ENCODE measurements at regions not wholly inside any gene's neighbourhood (a gene's known extent, or its start where the extent isn't known, plus 50 kb on each side); places are given as distances from the start of the nearest gene placed in this dataset.

GRCh38 chr3:107894998-107895397 is 195.8 kb downstream of the CD47 start:
- DNase-seq, result no peak

- DNase-seq, result no peak
Observed at GRCh38 chr3:107892955-107893624, 197.7 kb downstream of the CD47 start.

DNA sequence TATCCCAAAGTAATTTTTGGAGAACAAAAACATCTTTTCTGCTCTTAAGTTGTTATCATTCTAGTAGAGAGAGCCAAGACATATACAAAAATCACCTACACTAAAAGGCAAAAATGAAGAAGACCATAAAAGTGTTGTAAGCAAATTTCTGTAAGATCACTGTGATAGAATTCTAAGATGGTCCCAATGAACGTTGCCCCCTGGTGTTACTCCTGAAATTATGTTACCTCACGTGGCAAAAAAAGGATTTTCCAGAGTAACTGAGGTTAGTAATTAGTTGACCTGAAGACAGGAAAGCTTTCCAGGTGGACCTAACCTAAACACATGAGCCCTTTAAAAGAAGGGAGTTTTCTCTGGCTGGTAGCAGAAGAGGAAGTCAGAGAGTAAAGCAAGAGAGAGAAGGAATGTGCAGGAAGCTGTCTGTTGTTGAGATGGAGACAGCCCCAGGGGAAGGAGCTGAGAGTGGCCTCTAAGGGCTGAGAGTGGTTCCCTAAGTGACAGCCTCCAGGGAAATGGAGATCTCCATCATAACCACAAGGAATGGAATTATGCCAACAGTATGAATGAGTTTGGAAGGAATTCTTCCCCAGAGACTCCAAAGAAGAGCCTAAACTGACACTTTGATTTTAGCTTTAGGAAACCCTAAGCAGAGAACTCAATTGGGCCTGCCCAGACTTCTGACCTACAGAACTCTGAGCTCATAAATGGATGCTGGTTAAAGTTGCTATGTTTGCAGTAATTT is 205.9 kb downstream of the CD47 start:
- no peak for DNase-seq

- DNase-seq, result no peak
Observed at GRCh38 chr3:107884028-107884427, 206.8 kb downstream of the CD47 start.

GRCh38 chr3:107882881-107883280 is 207.9 kb downstream of the CD47 start:
- no peak for DNase-seq

- DNase-seq, result no peak
Observed at GRCh38 chr3:107882261-107882660, 208.6 kb downstream of the CD47 start.

- DNase-seq, result no peak
Observed at GRCh38 chr3:107881509-107881908, 209.3 kb downstream of the CD47 start.

- DNase-seq, result no peak
Observed at GRCh38 chr3:107880702-107881101, 210.1 kb downstream of the CD47 start.

DNA sequence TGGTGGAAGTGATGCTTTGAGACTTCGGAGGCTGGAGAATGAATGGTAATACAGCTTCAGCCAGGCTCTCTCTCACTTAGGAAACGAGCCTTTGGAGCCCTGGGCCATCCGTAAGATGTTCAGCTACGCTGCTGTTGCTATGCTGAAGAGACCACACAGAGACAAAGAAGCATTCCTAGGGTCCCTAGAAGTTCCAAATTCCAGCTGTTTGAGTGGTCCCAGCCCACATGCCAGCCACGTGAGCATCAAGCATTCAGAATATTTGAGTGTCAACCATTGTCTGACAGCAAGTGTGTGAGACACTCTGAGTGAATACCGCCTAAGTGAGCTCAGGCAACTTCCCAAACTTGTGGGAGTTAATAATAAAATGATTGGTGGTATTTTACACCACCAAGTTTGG is 212.9 kb downstream of the CD47 start:
- no peak for DNase-seq

GRCh38 chr3:107870943-107871638 is 219.7 kb downstream of the CD47 start:
- DNase-seq, result no peak

DNA sequence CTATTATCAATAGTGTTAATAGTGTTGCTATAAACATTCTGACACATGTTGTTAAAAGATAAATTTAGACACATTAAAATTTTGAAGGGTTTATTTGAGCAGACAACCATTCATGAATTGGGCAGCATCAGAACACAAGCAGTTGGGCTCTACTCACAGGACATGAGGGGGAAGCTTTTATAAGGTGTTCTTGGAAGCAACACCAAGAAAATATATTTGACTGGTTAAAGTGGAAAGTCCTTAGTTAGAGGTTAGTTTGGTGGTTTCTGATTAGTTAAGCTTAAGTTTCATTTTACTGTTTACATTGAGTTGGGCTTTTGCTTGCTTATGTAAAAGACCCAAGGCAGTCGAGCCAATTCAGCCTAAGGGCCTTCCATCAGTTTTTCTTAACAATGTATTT is 220.7 kb downstream of the CD47 start:
- no peak for DNase-seq

DNA sequence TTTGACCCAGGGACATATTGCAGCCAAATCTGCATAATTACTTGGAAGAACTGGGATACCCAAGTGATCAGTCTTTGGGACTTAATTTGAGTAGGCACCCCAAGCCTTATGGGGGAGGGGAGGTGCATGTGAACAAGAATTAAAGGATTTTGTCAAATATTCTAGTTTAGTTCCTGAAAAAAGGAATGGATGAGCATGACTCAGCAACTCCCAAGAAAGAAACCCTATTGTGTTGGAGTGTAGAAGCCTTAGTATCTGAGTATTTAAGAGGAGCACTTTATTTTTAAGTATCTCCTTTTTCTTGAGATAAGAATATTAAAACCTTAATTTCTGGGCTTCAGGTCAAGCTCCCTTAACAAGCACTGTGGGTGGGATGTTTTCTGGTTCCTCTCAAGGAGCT is 222.4 kb downstream of the CD47 start:
- no peak for DNase-seq

DNA sequence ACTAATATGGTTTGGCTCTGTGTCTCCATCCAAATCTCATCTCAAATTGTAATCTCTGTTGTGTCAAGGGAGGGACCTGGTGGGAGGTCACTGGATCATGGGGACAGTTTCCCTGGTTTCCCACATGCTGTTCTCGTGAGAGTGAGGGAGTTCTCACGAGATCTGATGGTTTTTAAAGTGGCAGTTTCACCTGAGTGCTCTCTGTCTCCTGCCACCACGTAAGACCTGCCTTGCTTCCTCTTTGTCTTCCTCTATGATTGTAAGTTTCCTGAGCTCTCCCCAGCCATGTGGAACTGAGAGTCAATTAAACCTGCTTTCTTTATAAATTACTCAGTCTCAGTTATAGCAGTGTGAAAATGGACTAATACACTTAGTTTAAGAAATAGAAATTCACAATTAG is 228.9 kb downstream of the CD47 start:
- no peak for DNase-seq

GRCh38 chr3:107861422-107861821 is 229.4 kb downstream of the CD47 start:
- DNase-seq, result no peak
